ENCODE measurements at regions not wholly inside any gene's neighbourhood (a gene's known extent, or its start where the extent isn't known, plus 50 kb on each side); places are given as distances from the start of the nearest gene placed in this dataset.

DNA sequence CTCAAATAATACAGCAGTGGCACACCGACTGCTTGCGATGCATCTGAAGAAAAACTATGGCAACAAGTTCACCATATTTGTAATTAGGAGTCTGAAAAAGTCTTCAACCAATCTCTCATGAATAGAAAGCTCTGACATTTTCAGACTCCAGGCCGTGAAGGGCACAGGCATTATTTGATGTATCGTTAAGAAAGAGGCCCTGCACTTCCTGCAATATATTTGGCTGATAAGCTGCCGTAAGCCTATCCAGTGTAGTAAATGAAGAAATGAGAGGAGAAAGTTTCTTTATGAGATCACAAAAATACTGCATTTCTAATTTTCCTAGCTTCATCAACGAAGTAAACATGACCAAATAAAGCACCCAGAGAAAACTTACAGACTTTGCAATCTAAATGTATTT is 613.8 kb upstream of the TECRL start:
- TF ChIP-seq, protein P1, sequence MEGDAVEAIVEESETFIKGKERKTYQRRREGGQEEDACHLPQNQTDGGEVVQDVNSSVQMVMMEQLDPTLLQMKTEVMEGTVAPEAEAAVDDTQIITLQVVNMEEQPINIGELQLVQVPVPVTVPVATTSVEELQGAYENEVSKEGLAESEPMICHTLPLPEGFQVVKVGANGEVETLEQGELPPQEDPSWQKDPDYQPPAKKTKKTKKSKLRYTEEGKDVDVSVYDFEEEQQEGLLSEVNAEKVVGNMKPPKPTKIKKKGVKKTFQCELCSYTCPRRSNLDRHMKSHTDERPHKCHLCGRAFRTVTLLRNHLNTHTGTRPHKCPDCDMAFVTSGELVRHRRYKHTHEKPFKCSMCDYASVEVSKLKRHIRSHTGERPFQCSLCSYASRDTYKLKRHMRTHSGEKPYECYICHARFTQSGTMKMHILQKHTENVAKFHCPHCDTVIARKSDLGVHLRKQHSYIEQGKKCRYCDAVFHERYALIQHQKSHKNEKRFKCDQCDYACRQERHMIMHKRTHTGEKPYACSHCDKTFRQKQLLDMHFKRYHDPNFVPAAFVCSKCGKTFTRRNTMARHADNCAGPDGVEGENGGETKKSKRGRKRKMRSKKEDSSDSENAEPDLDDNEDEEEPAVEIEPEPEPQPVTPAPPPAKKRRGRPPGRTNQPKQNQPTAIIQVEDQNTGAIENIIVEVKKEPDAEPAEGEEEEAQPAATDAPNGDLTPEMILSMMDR (IDR thresholded peaks at IDR 0.05) = no peak
- TF ChIP-seq POLR2AphosphoS5 (IDR thresholded peaks at IDR 0.05) (no peak), POLR2A (IDR thresholded peaks at IDR 0.05) (no peak)
